Fibroblast of upper back skin (primary cell): ENCODE measurements at regions not wholly inside any gene's neighbourhood (a gene's known extent, or its start where the extent isn't known, plus 50 kb on each side); places are given as distances from the start of the nearest gene placed in this dataset.

Experiments
- DNase-seq: peaks from one replicate; pipeline ENCODE4 v3.0.0-alpha.2; 2013

DNA sequence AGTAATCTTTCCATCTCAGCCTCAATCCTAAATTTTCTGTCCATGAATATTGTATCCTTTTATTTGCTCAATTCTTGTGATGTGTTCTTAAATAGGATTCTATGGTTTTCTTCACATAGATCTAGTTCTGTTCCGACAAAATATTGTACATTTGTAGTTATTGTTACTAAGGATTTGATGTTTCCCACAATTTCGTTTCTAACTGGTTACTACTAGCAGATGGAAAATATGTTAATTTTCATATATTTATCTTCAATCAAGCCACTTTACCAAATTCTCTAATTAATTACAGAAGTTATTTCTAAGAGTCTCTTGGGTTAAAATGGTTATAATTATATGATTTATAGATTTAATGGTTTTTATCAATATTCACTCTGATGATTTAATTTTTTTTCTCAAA lies 60.3 kb downstream of the SEC61B start:
- DNase-seq = no peak

DNA sequence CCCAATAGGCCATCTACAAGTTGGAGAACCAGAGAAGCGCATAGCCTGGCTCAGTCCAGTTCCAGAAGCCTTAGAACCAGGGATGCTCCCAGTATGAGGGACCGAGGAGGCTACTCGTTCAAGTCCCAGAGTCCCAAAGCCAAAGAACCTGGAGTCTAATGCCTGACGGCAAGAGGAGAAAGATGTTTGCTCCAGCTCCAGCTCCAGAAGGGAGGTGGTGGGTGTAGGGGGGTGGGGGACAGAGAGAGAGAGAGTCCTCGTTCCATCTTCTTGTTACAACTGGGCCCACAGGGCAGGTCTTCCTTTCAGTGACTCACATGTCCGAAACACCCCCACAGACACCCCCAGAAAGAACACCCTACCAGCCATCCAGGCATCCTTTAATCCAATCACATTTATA lies 63.9 kb downstream of the SEC61B start:
- no peak for DNase-seq

GRCh38 chr9:99286536-99286935 lies 64.5 kb downstream of the SEC61B start:
- no peak for DNase-seq

DNA sequence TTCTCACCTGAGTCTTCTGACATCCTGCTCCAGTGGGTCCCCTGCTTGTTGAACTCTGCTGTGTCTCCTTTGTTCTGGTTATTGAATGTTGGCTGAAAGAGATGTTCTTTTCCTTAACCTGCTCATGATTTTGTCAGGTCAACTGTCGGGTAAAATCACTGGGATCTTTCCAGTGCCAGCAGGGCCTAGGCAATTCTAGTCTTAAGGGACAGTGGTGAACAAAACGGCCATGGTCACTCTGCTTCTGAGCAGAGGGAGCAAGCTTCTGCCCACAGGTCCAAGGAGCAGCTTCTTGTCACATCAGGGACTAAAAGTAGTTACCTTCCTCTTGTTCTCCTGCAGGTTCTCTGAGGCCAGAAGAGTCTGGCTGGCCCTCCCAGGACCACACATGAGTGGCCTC lies 65.6 kb downstream of the SEC61B start:
- no peak for DNase-seq

DNA sequence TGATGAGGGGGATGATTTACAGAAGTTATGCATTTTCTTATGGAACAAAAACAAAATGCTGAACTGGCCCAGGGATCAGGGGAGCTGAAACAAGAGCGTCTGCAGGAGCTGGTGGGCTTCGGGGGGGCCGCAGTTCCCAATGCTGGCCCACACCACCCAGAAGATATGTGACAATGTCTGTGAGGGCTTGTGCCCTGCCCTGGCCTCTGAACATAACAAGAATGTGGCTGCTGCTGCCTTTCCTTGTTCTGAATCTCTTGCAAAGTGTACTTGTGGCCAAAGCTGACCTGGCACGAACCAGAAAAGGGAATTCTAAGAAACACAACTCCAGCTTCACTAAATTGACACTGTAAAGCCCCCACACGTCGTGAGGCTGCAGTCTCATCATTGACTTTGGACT lies 66.7 kb downstream of the SEC61B start:
- no peak for DNase-seq

DNA sequence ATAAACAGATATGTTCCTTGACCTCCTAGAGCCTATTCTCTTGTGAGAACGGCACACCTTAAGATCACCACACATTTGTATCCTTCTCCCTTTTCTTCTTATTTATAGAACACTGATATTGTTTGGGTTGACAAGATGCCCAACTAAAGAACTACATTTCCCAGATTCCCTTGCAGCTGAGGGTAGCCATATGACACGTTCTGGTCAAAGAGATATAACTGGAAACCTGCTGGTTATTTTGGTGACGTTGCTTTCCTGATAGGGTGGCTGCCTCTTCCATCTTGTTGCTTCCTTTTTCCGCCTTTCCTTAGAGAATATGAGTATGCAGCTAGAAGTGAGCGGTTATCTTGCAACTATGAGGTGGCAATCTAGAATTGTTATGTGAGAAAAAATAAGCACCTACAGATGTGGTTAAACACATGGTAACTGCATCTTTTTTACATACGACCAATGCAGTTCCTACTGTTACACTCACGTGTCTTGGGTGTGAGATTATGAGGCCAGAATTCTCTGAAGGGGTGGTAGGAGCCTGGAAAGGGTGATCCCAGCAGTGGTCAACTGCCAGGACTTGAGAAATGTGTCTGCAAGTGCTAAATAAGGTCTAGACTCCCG lies 72.9 kb downstream of the SEC61B start:
- DNase-seq = no peak

DNA sequence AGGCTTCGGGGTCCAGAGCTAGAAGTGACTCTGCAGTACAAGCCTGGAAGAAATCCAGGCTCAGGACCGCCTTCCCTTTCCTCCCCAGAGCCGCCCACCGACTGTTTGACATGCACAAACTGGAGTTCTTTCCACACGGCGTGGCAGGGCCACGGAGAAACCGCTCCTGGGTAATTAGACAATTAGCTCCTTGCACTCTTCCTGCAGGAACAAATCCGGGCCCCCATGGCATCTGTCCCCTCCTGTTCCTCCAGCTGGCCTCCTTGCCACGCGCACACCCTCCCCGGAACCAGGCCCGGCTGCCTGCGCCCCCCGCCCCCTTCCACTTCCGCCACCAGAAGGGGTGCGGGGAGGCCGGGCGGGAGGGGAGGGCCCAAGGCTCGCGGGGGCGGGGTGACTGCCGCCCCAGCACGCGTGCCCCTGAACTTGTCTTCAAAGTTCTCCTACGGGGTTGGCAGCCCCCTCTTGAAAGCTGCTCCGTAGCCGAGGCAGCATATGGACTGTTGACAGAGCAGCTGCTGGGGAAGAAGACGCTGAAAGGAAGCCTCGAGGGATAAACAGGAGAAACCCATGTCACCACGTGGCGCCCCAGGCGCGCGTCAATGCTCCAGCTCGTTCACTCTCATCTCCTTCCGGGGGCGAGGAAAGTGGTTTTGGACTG lies 74.3 kb downstream of the SEC61B start:
- peak; percentile 25 for DNase-seq

DNA sequence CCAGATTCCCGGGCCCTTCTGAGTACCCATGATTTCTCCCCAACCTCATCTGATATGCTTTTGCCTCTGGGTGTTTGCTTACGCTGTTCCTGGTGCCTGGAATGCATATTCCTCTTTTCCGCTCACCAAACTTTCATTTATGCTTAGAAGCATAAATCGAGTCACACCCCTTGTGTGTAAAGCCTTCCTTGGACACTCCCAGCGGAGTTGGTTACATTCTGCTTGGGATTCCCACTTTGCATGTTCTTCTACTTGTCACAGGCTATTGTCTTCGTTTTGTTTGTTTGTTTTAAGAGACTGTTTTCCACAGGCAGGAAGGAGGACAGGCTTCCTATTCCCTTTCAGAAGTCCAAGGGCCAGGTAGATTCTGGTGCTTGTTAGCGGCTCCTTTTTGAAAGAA lies 76.5 kb downstream of the SEC61B start:
- DNase-seq = no peak

DNA sequence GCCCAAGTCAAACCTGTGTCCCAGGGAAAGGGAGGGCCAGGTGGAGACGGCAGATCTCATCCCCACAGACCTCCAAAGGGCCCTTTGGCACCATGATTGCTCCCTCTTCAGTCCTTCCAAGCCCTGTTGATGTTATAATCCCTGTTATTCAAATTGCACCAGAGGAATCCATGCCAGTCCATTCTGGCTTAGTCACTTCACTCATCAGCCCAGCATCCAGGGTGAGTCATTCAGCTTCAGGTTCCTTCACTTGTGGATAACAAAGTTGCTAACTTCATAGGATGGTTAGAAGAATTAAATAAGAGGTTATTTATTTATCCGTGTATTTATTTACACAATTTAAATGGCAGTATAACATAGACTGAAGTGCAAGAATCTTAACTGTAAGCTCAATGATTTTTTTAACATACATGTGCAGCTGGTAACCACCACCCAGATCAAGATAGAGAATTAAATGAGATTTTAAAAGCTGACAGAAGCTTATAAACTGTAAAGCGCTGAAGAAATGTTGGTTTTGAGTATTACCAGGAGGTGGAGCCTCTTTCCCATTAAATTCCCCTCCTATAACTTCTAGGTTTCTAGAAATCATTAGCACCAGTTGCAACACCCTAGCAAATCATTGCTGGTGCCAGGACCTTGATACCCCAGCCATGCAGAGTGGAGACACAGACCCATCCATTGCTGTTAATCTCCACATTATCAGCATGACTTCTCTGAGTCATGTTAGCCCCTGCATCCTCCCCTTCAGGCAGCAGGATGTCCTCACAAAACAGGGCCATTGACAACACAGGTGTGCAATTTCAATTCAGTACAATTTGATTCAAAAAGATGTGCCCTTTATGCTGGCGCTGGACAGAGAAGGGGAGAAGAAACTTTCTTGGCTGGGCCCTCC lies 77.4 kb downstream of the SEC61B start:
- peak; percentile 74 for DNase-seq

DNA sequence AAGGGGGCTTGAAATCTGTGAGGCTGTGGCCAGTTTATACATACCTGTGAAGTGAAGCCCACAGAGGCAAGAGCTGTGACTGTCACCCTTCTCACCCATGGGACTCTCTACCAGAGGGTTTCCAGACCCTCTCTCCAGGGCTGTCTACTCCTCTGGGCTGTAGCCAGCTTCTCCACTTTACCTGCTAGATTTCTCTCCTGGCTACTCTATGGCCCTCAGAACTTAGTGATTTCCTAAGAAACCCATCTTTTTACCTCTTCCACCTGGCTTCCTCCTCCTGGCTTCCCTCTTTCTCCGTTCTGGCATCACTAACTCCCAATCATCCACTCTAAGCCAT lies 78.0 kb downstream of the SEC61B start:
- DNase-seq = no peak

DNA sequence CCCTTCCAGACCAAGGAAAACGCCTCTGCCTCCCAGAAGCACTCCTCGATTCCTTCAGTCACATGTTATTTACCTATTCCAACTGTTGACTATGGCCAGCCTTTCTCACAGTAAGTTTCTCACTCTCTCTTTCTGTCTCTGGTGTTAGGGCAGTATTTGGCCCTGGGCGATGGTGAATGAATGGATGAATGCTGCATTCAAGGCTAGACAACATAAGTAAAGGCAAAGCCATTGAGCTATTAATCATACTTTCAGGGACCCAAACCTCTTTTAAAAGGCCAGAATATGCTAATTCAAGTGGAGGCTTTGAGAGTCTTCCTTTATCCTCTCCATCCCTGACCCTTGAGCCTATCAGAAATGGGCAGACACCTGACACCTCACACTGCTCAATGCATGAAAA lies 78.5 kb downstream of the SEC61B start:
- no peak for DNase-seq

GRCh38 chr9:99303177-99303576 lies 81.1 kb downstream of the SEC61B start:
- no peak for DNase-seq

- DNase-seq = no peak
Observed at GRCh38 chr9:99305124-99305523, 83.0 kb downstream of the SEC61B start.

GRCh38 chr9:99305820-99306811 lies 84.0 kb downstream of the SEC61B start:
- no peak for DNase-seq

DNA sequence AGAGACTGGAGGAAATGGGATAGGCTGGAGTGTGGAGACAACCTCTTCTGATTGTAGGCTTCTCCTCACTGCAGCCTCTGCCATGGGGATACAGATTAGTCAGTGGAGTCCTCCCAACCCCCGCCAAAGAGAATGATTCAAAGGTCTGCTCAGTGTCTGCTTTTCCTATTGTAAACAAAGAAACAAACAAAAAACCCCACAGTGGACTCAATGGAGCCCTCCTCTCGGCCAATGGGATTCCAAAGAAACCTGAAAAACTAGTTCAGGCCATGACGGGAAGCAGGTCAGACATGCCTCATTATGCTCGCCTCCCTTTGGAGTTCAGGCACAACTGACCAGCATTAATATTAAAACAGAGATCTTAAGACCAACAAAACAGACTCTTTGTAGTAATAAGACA lies 85.8 kb downstream of the SEC61B start:
- no peak for DNase-seq

DNA sequence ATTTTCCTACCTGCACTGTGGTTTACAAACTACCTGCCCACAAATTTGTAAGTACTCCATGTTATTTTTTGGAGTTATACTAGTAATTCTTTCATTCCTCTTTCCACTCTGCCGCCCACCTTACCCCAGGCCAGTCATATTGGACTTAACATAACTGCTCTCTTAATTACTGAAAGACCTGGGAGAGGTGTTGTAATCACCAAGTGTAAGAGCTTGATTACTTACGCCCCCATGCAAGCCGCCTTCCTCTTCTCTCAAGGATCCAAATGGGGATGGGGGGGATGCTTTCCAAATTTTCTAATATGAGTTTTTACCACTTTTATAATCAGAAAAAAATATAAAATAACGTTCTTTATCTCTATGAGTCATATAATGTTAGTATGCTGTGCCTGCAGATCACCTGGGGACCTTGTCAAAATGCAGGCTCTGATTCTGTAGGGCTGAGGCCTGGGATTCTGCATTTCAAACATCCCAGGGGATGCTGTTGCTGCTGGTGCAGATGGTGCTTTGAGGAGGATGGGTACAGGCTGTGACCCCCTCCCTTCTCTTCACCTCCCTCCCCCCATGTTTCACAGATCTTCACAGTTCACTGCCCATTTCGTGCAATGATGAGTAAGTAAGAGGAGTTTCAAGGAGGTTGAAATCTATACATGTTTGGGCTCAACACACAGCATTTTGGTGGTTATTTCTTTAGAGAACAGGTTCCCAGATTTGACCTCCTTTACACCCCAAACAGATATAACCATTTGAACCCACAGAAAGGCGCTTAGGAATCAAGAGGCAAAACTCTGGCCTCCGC lies 87.3 kb downstream of the SEC61B start:
- DNase-seq = no peak

DNA sequence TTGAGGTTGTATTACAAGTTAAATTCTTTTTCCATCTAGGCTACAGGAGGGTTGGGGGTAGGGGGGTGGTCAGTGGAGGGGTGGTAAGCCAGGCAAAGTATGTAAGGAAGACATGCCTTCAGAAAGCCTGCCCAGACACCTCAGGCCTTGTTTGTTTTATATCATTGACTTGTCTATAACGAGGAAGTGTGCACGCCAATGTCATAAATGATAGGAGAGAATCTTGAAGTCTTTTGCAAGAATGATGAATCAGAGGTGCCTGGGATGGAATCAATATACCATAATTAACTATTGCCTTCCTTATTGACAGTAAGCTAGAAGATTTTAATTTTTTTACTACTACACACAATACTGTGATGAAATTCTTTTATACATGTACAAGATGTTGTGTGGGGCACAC lies 90.7 kb downstream of the SEC61B start:
- no peak for DNase-seq

GRCh38 chr9:99319048-99319447 lies 97.0 kb downstream of the SEC61B start:
- no peak for DNase-seq

- DNase-seq = no peak
Observed at GRCh38 chr9:99322299-99322698, 100.2 kb downstream of the SEC61B start.

GRCh38 chr9:99326112-99326916 lies 104.2 kb downstream of the SEC61B start:
- DNase-seq = peak; percentile 30

GRCh38 chr9:99326917-99327189 lies 104.8 kb downstream of the SEC61B start:
- DNase-seq = no peak
